DOHH2 (cell line): ENCODE measurements at regions not wholly inside any gene's neighbourhood (a gene's known extent, or its start where the extent isn't known, plus 50 kb on each side); places are given as distances from the start of the nearest gene placed in this dataset.

Experiments
- H3F3A ChIP-seq: fragments of 200-600 bp; sonication (generic), shearing (Covaris generic); 2 replicates; pipeline ENCODE4 v1.6.0; 2016; ENCODE audit warnings: antibody characterized with exemption, mild to moderate bottlenecking; ENCODE audit not compliant: control insufficient read depth, insufficient read depth
- H3K27ac ChIP-seq: fragments of 200-600 bp; sonication (generic); 2 replicates; pipeline ENCODE4 v1.5.1; 2014; ENCODE audit warnings: low read depth, mild to moderate bottlenecking, low read length, moderate library complexity
- H3K27me3 ChIP-seq: fragments of 200-600 bp; sonication (generic); 2 replicates; pipeline ENCODE4 v1.6.1; 2014; ENCODE audit warnings: mild to moderate bottlenecking, low read length, mixed read lengths; ENCODE audit not compliant: control insufficient read depth
- H3K36me3 ChIP-seq: fragments of 200-600 bp; sonication (generic); 2 replicates; pipeline ENCODE4 v1.6.1; 2014; ENCODE audit warnings: mild to moderate bottlenecking, low read length, moderate library complexity, mixed read lengths; ENCODE audit not compliant: control insufficient read depth
- H3K4me1 ChIP-seq: fragments of 200-600 bp; sonication (generic); 2 replicates; pipeline ENCODE4 v1.6.1; 2014; ENCODE audit warnings: mild to moderate bottlenecking, low read length, mixed read lengths; ENCODE audit not compliant: control insufficient read depth
- H3K4me2 ChIP-seq: fragments of 200-600 bp; sonication (generic); 2 replicates; pipeline ENCODE4 v1.6.0; 2014; ENCODE audit warnings: mild to moderate bottlenecking, low read length, moderate library complexity
- H3K4me3 ChIP-seq: fragments of 200-600 bp; sonication (generic); 2 replicates; pipeline ENCODE4 v1.5.1; 2014; ENCODE audit warnings: mild to moderate bottlenecking, low read length, mixed read lengths
- H3K79me2 ChIP-seq: fragments of 200-600 bp; sonication (generic); 2 replicates; pipeline ENCODE4 v1.6.1; 2014; ENCODE audit warnings: mild to moderate bottlenecking, low read length, mixed read lengths; ENCODE audit not compliant: control insufficient read depth
- H3K9me2 ChIP-seq: fragments of 200-600 bp; sonication (generic); replicated peaks from 2 replicates; pipeline ENCODE4 v1.6.1; 2014; ENCODE audit warnings: mild to moderate bottlenecking, low read length, mixed read lengths; ENCODE audit not compliant: control insufficient read depth
- H3K9me3 ChIP-seq: fragments of 200-600 bp; sonication (generic); 2 replicates; pipeline ENCODE4 v1.6.1; 2014; ENCODE audit warnings: antibody characterized with exemption, low read length, mixed read lengths; ENCODE audit not compliant: control insufficient read depth, insufficient read depth
- H4K20me1 ChIP-seq: fragments of 200-600 bp; sonication (generic); 2 replicates; pipeline ENCODE4 v1.6.0; 2014; ENCODE audit warnings: low read depth, mild to moderate bottlenecking, antibody characterized with exemption, low read length, moderate library complexity; ENCODE audit not compliant: control insufficient read depth, insufficient read depth
- EZH2phosphoT487 ChIP-seq: fragments of 200-600 bp; sonication (generic); IDR thresholded peaks from 2 replicates; pipeline ENCODE4 v1.6.1; 2017; ENCODE audit warnings: borderline replicate concordance, mild to moderate bottlenecking, antibody characterized with exemption, low read length, moderate library complexity, mixed read lengths
- TF ChIP-seq, protein P1 (sequence below): fragments of 200-600 bp; sonication (generic); IDR thresholded peaks from one replicate; pipeline ENCODE4 v1.5.1; 2014; ENCODE audit warnings: antibody characterized with exemption, mild to moderate bottlenecking, low read depth, low read length; ENCODE audit not compliant: poor library complexity, severe bottlenecking

DNA sequence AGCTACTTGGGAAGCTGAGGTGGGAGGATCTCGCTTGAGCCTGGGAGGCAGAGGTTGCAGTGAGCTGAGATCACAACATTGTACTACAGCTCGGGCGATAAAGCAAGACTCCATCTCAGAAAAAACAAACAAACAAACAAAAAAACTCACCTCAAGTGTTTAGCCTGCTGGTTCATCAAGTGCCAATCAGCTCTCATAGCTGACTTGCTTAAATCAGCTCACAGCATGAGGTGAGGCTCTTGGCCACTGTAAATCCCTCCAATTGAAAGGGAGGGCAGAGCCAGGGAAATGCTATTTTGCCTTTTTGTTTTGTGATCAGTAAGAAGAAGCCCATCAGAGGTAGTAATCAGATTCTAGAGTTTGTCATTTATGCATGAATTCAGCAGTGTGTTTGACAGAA lies 112.3 kb downstream of the RAB11FIP2 start:
- Histone ChIP-seq H3F3A (no peaks in the 10 kb centered on the region), H3K4me3 (no peak overlapping the region), H3K9me2 (no peaks in the 10 kb centered on the region), H3K36me3 (no peaks in the 10 kb centered on the region), H3K79me2 (no peaks in the 10 kb centered on the region), H3K4me1 (no peaks in the 10 kb centered on the region), H4K20me1 (no peaks in the 10 kb centered on the region), H3K27ac (no peak overlapping the region), H3K9me3 (no peaks in the 10 kb centered on the region), H3K4me2 (no peak overlapping the region), H3K27me3 (no peaks in the 10 kb centered on the region)
- TF ChIP-seq EZH2phosphoT487: no peak
- TF ChIP-seq, protein P1, sequence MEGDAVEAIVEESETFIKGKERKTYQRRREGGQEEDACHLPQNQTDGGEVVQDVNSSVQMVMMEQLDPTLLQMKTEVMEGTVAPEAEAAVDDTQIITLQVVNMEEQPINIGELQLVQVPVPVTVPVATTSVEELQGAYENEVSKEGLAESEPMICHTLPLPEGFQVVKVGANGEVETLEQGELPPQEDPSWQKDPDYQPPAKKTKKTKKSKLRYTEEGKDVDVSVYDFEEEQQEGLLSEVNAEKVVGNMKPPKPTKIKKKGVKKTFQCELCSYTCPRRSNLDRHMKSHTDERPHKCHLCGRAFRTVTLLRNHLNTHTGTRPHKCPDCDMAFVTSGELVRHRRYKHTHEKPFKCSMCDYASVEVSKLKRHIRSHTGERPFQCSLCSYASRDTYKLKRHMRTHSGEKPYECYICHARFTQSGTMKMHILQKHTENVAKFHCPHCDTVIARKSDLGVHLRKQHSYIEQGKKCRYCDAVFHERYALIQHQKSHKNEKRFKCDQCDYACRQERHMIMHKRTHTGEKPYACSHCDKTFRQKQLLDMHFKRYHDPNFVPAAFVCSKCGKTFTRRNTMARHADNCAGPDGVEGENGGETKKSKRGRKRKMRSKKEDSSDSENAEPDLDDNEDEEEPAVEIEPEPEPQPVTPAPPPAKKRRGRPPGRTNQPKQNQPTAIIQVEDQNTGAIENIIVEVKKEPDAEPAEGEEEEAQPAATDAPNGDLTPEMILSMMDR: no peak

DNA sequence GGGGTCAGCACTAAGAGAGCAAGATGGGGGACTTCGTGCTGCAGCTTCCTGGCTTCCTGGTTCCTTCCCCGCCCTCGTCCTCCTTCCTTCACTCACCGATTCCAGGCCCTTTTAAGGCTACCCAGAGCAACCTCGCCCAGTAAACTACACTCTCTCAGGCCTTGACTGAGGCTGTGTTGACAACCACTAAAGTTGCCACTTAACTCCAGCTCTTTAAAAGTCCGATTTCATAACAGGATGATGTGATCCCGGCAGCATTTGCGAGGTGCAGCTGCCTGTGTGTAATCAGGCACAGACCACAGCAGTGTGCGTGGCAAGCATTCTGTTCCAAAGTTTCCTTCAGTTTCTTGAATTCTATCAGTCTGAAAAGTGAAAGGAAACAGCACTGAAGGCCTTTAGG lies 110.6 kb downstream of the RAB11FIP2 start:
- Histone ChIP-seq H3K36me3 (no peaks in the 10 kb centered on the region), H3K79me2 (no peaks in the 10 kb centered on the region), H3K27ac (no peak overlapping the region), H3K9me3 (no peaks in the 10 kb centered on the region), H4K20me1 (no peaks in the 10 kb centered on the region), H3K9me2 (no peaks in the 10 kb centered on the region), H3K27me3 (no peaks in the 10 kb centered on the region), H3K4me1 (no peaks in the 10 kb centered on the region), H3F3A (no peaks in the 10 kb centered on the region), H3K4me3 (no peak overlapping the region), H3K4me2 (no peak overlapping the region)
- TF ChIP-seq EZH2phosphoT487: no peak
- TF ChIP-seq, protein P1: no peak

DNA sequence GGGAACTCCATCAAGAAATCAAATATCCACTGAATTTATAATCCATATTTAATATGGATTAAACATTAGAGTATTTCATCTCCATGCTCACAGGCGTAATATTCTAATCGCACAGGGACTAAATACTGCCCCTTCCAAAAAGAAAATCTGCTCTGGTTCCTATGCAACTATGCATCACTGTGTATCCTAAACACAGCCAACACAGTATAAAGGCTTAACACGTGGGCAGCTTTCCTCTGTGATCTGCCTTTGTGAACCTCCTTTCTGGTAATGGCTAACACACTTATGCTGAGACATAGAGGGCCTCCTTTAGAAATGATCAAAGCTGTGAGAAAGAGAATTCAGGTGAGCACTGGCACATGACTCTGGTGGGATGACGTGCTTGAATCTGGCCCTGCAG lies 110.2 kb downstream of the RAB11FIP2 start:
- H3F3A ChIP-seq: no peaks in the 10 kb centered on the region
- no peaks in the 10 kb centered on the region for H3K9me2 ChIP-seq
- H3K4me2 ChIP-seq: no peak overlapping the region
- no peaks in the 10 kb centered on the region for H3K27me3 ChIP-seq
- no peaks in the 10 kb centered on the region for H4K20me1 ChIP-seq
- no peaks in the 10 kb centered on the region for H3K4me1 ChIP-seq
- H3K9me3 ChIP-seq: no peaks in the 10 kb centered on the region
- TF ChIP-seq EZH2phosphoT487: no peak
- TF ChIP-seq, protein P1: no peak
- H3K27ac ChIP-seq: no peak overlapping the region
- no peaks in the 10 kb centered on the region for H3K79me2 ChIP-seq
- no peak overlapping the region for H3K4me3 ChIP-seq
- H3K36me3 ChIP-seq: no peaks in the 10 kb centered on the region

DNA sequence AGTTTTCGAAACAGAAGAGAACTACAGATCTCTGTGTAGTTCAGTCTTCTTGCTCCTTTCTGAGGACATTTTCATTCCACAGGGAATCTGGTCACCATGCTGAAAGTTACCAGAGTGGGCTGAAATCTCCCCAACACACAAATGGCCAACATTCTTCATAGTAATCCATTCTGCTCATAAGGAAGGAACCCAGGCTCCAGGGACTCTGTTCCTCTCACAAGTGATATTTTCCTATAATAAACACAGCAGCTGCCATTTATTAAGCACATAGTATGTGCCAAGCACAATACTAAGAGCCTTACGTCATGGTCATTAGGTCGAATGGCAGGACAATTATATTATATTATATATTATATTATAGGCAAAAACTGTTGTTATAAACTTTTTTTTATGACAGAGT lies 109.8 kb downstream of the RAB11FIP2 start:
- H3K27me3 ChIP-seq: no peaks in the 10 kb centered on the region
- H3K4me1 ChIP-seq: no peaks in the 10 kb centered on the region
- H3F3A ChIP-seq: no peaks in the 10 kb centered on the region
- H4K20me1 ChIP-seq: no peaks in the 10 kb centered on the region
- H3K4me3 ChIP-seq: no peak overlapping the region
- TF ChIP-seq, protein P1: no peak
- no peak for TF ChIP-seq EZH2phosphoT487
- H3K9me2 ChIP-seq: no peaks in the 10 kb centered on the region
- H3K79me2 ChIP-seq: no peaks in the 10 kb centered on the region
- H3K36me3 ChIP-seq: no peaks in the 10 kb centered on the region
- H3K27ac ChIP-seq: no peak overlapping the region
- no peak overlapping the region for H3K4me2 ChIP-seq
- H3K9me3 ChIP-seq: no peaks in the 10 kb centered on the region
